NB4 (cell line): ENCODE measurements at regions not wholly inside any gene's neighbourhood (a gene's known extent, or its start where the extent isn't known, plus 50 kb on each side); places are given as distances from the start of the nearest gene placed in this dataset.

Experiments used
- MYC ChIP-seq: IDR thresholded peaks from 2 replicates; pipeline ENCODE4 v1.6.1; 2011; ENCODE audit warnings: low read depth, low read length
- POLR2A ChIP-seq: IDR thresholded peaks from 2 replicates; pipeline ENCODE4 v1.6.1; 2011; ENCODE audit warnings: mild to moderate bottlenecking; ENCODE audit not compliant: insufficient read length; ENCODE audit errors: extremely low read depth
- TF ChIP-seq, protein P1 (sequence below): IDR thresholded peaks from one replicate; pipeline ENCODE4 v1.5.1; 2012; ENCODE audit warnings: low read depth, low read length
- TF ChIP-seq, protein P2 (sequence below): IDR thresholded peaks from 2 replicates; pipeline ENCODE4 v1.6.1; 2011; ENCODE audit warnings: low read depth, low read length

DNA sequence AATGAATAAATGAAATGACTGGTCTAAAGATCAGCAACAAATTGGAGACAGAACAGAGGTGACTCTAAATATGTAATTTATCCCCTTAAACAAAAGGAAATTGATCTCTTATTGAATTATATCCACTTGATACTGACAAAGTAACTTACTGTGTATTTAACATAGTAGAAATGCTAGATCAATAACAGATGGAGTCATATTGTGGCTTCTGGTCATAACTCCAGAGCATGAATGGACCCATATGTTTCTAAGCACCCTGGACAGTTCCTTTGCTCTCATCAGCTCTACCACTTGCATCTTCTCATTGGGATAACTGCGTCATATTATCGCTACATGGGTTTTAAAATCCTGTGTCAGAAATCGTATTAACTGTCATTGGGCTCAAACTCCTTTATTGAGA lies 222.3 kb downstream of the ETS1 start:
- TF ChIP-seq POLR2A (no peak), MYC (no peak)
- TF ChIP-seq, protein P1, sequence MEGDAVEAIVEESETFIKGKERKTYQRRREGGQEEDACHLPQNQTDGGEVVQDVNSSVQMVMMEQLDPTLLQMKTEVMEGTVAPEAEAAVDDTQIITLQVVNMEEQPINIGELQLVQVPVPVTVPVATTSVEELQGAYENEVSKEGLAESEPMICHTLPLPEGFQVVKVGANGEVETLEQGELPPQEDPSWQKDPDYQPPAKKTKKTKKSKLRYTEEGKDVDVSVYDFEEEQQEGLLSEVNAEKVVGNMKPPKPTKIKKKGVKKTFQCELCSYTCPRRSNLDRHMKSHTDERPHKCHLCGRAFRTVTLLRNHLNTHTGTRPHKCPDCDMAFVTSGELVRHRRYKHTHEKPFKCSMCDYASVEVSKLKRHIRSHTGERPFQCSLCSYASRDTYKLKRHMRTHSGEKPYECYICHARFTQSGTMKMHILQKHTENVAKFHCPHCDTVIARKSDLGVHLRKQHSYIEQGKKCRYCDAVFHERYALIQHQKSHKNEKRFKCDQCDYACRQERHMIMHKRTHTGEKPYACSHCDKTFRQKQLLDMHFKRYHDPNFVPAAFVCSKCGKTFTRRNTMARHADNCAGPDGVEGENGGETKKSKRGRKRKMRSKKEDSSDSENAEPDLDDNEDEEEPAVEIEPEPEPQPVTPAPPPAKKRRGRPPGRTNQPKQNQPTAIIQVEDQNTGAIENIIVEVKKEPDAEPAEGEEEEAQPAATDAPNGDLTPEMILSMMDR, result no peak
- TF ChIP-seq, protein P2, sequence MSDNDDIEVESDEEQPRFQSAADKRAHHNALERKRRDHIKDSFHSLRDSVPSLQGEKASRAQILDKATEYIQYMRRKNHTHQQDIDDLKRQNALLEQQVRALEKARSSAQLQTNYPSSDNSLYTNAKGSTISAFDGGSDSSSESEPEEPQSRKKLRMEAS, result no peak
